Left ventricle myocardium inferior (tissue), 1 donor: ENCODE measurements at regions not wholly inside any gene's neighbourhood (a gene's known extent, or its start where the extent isn't known, plus 50 kb on each side); places are given as distances from the start of the nearest gene placed in this dataset.

ENCODE experiments used
- DNase-seq: peaks from one replicate; pipeline ENCODE4 v3.0.0-alpha.2; 2020
- H3K27ac ChIP-seq: fragments of 200-600 bp; replicated peaks from 2 replicates; pipeline ENCODE4 v1.8.0; 2021
- H3K27me3 ChIP-seq: fragments of 200-600 bp; 2 replicates; pipeline ENCODE4 v1.8.0; 2021; ENCODE audit warnings: low read depth
- H3K36me3 ChIP-seq: fragments of 200-600 bp; 2 replicates; pipeline ENCODE4 v1.8.0; 2021
- H3K4me1 ChIP-seq: fragments of 200-600 bp; 2 replicates; pipeline ENCODE4 v1.8.0; 2021
- H3K4me3 ChIP-seq: fragments of 200-600 bp; 2 replicates; pipeline ENCODE4 v1.8.0; 2021; ENCODE audit warnings: mild to moderate bottlenecking, moderate library complexity
- H3K9me3 ChIP-seq: fragments of 200-600 bp; replicated peaks from 2 replicates; pipeline ENCODE4 v1.8.0; 2021
- intact Hi-C: fragments of 100-400 bp; cut with micrococcal nuclease; formaldehyde crosslinking; loops from one replicate; pipeline ENCODE4 v1.11.0; 2022
- TF ChIP-seq, protein P1 (sequence below): fragments of 200-600 bp; IDR thresholded peaks from 2 replicates; pipeline ENCODE4 v1.8.0; 2021; ENCODE audit warnings: antibody characterized with exemption, mild to moderate bottlenecking, borderline replicate concordance
- donor health status: DM: no; HTN: yes; CAD: no; lungs with severe emphysema.

GRCh38 chr10:130407052-130407451 is 270.9 kb downstream of the GLRX3 start:
- peaks cover 88% of the 10 kb centered on the region for H3K27me3 ChIP-seq
- DNase-seq: no peak
- no peak overlapping the region for H3K4me3 ChIP-seq
- intact Hi-C loops: no loop called here
- no peaks in the 10 kb centered on the region for H3K9me3 ChIP-seq
- TF ChIP-seq, protein P1, sequence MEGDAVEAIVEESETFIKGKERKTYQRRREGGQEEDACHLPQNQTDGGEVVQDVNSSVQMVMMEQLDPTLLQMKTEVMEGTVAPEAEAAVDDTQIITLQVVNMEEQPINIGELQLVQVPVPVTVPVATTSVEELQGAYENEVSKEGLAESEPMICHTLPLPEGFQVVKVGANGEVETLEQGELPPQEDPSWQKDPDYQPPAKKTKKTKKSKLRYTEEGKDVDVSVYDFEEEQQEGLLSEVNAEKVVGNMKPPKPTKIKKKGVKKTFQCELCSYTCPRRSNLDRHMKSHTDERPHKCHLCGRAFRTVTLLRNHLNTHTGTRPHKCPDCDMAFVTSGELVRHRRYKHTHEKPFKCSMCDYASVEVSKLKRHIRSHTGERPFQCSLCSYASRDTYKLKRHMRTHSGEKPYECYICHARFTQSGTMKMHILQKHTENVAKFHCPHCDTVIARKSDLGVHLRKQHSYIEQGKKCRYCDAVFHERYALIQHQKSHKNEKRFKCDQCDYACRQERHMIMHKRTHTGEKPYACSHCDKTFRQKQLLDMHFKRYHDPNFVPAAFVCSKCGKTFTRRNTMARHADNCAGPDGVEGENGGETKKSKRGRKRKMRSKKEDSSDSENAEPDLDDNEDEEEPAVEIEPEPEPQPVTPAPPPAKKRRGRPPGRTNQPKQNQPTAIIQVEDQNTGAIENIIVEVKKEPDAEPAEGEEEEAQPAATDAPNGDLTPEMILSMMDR: no peak
- H3K36me3 ChIP-seq: no peaks in the 10 kb centered on the region
- H3K4me1 ChIP-seq: no peaks in the 10 kb centered on the region
- H3K27ac ChIP-seq: no peak overlapping the region

DNA sequence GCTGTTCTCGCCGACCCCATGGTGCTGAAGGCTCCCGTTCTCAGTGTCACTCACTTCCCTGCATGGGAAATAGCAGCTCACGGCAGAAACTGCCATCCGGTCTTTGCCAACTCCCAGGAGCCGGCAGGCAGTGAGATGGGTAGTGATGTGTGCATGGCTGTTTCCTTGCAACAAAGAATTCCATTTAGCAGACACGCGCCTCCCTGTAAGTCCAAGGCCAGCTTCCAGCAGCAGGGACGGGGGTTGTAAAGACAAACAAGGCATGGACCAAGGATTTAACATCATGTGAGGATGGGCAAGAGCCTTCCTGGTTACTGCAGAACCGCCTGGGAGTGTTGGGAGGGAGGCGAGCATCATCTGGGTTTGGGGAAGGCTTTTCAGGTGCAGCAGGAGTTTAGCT is 273.1 kb downstream of the GLRX3 start:
- no peaks in the 10 kb centered on the region for H3K9me3 ChIP-seq
- DNase-seq: no peak
- H3K27ac ChIP-seq: no peak overlapping the region
- H3K36me3 ChIP-seq: no peaks in the 10 kb centered on the region
- peaks cover 82% of the 10 kb centered on the region for H3K27me3 ChIP-seq
- H3K4me3 ChIP-seq: no peak overlapping the region
- H3K4me1 ChIP-seq: no peaks in the 10 kb centered on the region
- intact Hi-C loops: no loop called here
- TF ChIP-seq, protein P1: no peak

GRCh38 chr10:130409931-130410330 is 273.7 kb downstream of the GLRX3 start:
- H3K9me3 ChIP-seq: no peaks in the 10 kb centered on the region
- intact Hi-C loops: no loop called here
- TF ChIP-seq, protein P1: no peak
- no peak for DNase-seq
- no peaks in the 10 kb centered on the region for H3K36me3 ChIP-seq
- H3K27ac ChIP-seq: no peak overlapping the region
- H3K4me1 ChIP-seq: no peaks in the 10 kb centered on the region
- H3K4me3 ChIP-seq: no peak overlapping the region
- peaks cover 80% of the 10 kb centered on the region for H3K27me3 ChIP-seq

- DNase-seq: no peak
- Histone ChIP-seq H3K9me3 (no peaks in the 10 kb centered on the region), H3K4me3 (no peak overlapping the region), H3K27me3 (peaks cover 78% of the 10 kb centered on the region), H3K36me3 (no peaks in the 10 kb centered on the region), H3K27ac (no peak overlapping the region), H3K4me1 (no peaks in the 10 kb centered on the region)
- TF ChIP-seq, protein P1: no peak
- intact Hi-C loops: no loop called here
Observed at GRCh38 chr10:130411496-130412085, 275.4 kb downstream of the GLRX3 start.

DNA sequence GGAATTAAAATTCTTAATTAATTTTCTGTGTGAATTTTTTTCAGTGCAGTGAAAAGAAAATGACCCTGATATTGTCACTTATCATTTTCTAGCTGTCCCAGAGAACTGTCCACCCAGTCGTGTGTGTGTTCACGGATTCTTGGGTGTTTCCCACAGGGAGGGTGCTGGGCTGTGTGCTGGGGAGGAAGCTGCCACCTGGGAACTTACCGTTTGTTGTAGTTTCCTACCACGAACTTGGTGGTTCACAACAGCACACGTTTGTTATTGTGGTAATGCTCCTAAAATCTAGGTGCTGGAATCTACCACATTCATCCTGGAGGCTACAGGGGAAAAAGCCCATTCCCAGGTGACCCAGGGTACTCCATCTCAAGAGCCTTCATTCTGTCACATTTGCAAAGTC is 276.1 kb downstream of the GLRX3 start:
- TF ChIP-seq, protein P1: no peak
- Histone ChIP-seq H3K4me1 (no peaks in the 10 kb centered on the region), H3K4me3 (no peak overlapping the region), H3K36me3 (no peaks in the 10 kb centered on the region), H3K9me3 (no peaks in the 10 kb centered on the region), H3K27ac (no peak overlapping the region), H3K27me3 (peaks cover 71% of the 10 kb centered on the region)
- intact Hi-C loops: no loop called here
- DNase-seq: no peak
